Ishikawa (cell line): ENCODE measurements at regions not wholly inside any gene's neighbourhood (a gene's known extent, or its start where the extent isn't known, plus 50 kb on each side); places are given as distances from the start of the nearest gene placed in this dataset.

Experiments
- CEBPB ChIP-seq: IDR thresholded peaks from 2 replicates; pipeline ENCODE4 v1.6.1; 2012
- CREB1 ChIP-seq: IDR thresholded peaks from 2 replicates; pipeline ENCODE4 v1.6.1; 2012; ENCODE audit warnings: low read depth
- EGR1 ChIP-seq: IDR thresholded peaks from 2 replicates; pipeline ENCODE4 v1.6.1; 2012
- EP300 ChIP-seq: IDR thresholded peaks from 2 replicates; pipeline ENCODE4 v1.6.1; 2012; ENCODE audit warnings: borderline replicate concordance
- FOXM1 ChIP-seq: IDR thresholded peaks from 2 replicates; pipeline ENCODE4 v1.6.1; 2012; ENCODE audit warnings: low read depth, borderline replicate concordance
- MAX ChIP-seq: IDR thresholded peaks from 2 replicates; pipeline ENCODE4 v1.6.1; 2012
- NFIC ChIP-seq: IDR thresholded peaks from 2 replicates; pipeline ENCODE4 v1.6.1; 2012
- RAD21 ChIP-seq: IDR thresholded peaks from 2 replicates; pipeline ENCODE4 v1.6.1; 2012; ENCODE audit warnings: low read depth
- REST ChIP-seq: IDR thresholded peaks from 2 replicates; pipeline ENCODE4 v1.6.1; 2012; ENCODE audit warnings: low read depth, mild to moderate bottlenecking
- TAF1 ChIP-seq: IDR thresholded peaks from 2 replicates; pipeline ENCODE4 v1.6.1; 2012; ENCODE audit warnings: low read depth, mild to moderate bottlenecking
- TCF12 ChIP-seq: IDR thresholded peaks from 2 replicates; pipeline ENCODE4 v1.6.1; 2012; ENCODE audit warnings: low read depth
- TEAD4 ChIP-seq: IDR thresholded peaks from 2 replicates; pipeline ENCODE4 v1.6.1; 2012
- USF1 ChIP-seq: IDR thresholded peaks from 2 replicates; pipeline ENCODE4 v1.6.1; 2012
- YY1 ChIP-seq: IDR thresholded peaks from 2 replicates; pipeline ENCODE4 v1.6.1; 2012; ENCODE audit warnings: low read depth
- ZBTB7A ChIP-seq: IDR thresholded peaks from 2 replicates; pipeline ENCODE4 v1.6.1; 2012; ENCODE audit warnings: low read depth

GRCh38 chr12:66925083-66925482 is 246.2 kb upstream of the GRIP1 start:
- no peak for TF ChIP-seq NFIC

GRCh38 chr12:66929121-66929520 is 250.2 kb upstream of the GRIP1 start:
- no peak for TF ChIP-seq EGR1

GRCh38 chr12:66931091-66931490 is 252.2 kb upstream of the GRIP1 start:
- TF ChIP-seq ZBTB7A (no peak), TAF1 (no peak), REST (no peak), FOXM1 (no peak), EGR1 (no peak), EP300 (no peak)

DNA sequence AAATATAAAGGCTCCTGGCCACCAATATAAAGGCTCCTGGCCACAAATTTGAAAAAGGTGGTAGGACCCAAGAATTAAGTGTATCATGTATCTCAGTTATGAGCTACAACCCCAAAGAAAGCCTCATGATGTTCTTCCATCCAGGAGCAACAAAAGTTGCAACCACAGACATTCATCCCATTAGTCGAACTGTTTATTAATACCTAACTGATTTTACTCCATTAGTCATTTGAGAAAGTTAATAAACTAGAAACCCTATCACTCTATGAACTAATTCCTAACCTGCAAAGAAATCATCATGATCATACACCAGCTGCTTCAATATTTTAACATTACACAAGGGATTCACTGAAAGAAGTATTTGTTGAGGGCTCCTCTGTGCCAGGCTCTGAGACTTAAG is 253.2 kb upstream of the GRIP1 start:
- no peak for TF ChIP-seq ZBTB7A
- TF ChIP-seq TEAD4 = no peak
- no peak for TF ChIP-seq MAX
- no peak for TF ChIP-seq FOXM1
- TF ChIP-seq NFIC = no peak
- no peak for TF ChIP-seq TAF1
- TF ChIP-seq CEBPB = no peak
- no peak for TF ChIP-seq EP300
- no peak for TF ChIP-seq REST
- no peak for TF ChIP-seq YY1
- TF ChIP-seq CREB1 = no peak
- TF ChIP-seq EGR1 = no peak
- TF ChIP-seq USF1 = no peak

DNA sequence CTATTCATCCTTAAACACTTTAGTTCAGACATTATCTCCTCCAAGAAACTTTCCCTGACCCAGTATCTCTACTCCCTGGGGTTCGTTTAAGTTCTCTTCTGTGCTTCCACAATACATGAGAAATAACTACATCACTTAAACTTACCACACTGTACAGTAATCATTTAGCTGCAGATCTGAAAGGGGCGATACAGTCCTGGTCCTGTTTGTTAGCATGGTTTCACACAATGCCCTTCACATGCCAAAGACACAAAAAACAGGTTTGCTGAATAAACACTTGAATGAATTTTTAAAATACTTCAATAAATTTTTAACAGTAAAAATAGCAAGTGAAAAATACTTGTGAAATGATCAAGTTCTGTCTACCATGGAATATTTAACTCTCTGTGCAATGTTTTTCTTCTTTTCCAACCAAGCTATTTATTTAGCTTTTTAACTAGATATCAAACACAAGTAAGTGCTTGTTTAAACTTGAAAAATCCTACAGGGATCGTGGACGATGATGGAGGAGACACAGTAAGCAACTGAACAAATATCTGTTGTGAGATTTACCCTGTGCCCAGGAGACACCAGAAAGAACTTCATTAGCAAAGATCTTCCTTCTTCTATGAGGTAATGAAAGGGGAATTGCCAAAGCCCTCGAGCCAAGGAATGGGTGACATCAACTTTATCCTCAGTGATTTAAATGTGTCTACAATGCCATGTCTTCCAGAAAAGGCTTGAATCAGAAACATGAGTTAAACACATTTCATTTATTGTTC is 255.6 kb upstream of the GRIP1 start:
- TF ChIP-seq REST = no peak
- TF ChIP-seq FOXM1 = no peak
- TF ChIP-seq MAX = no peak
- TF ChIP-seq YY1 = no peak
- TF ChIP-seq EGR1 = no peak
- TF ChIP-seq EP300 = no peak
- TF ChIP-seq CREB1 = no peak
- no peak for TF ChIP-seq NFIC
- TF ChIP-seq CEBPB = no peak
- no peak for TF ChIP-seq TCF12
- no peak for TF ChIP-seq ZBTB7A
- TF ChIP-seq TAF1 = no peak
- TF ChIP-seq RAD21 = no peak
- TF ChIP-seq TEAD4 = no peak
- no peak for TF ChIP-seq USF1
